Skeletal muscle cell (primary cell): ENCODE measurements at regions not wholly inside any gene's neighbourhood (a gene's known extent, or its start where the extent isn't known, plus 50 kb on each side); places are given as distances from the start of the nearest gene placed in this dataset.

Source experiments
- DNase-seq: peaks from one replicate; pipeline ENCODE4 v3.0.0-alpha.2; 2010; ENCODE audit warnings: low read depth
- H3K4me3 ChIP-seq: 2 replicates; pipeline ENCODE4 v1.5.1; 2011; ENCODE audit warnings: low read depth, mild to moderate bottlenecking, control low read depth, low read length, moderate library complexity

- no peak for DNase-seq
- no peak overlapping the region for H3K4me3 ChIP-seq
These were observed 459.5 kb downstream of the DHX35 start for GRCh38 chr20:39421571-39422105.

DNA sequence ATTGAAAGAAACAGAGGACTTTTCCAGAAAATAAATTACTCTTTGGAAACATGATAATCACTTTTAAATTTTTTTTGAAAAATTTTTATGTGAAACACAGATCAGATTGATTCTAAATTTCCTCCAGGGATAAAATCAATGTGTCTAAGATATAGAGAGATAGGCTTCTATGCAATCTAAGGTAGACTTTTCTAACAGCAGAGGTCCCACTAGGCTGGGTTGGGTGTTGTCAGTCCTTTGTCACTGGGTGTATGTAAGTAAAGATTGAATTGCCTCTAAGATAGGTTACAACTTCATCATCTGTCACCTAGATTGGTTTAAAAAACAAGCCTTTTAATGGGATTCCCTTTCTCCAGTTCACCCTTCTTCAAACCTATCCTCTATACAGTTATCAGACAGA, 449.9 kb downstream of the DHX35 start:
- no peak for DNase-seq
- H3K4me3 ChIP-seq, result no peak overlapping the region

DNA sequence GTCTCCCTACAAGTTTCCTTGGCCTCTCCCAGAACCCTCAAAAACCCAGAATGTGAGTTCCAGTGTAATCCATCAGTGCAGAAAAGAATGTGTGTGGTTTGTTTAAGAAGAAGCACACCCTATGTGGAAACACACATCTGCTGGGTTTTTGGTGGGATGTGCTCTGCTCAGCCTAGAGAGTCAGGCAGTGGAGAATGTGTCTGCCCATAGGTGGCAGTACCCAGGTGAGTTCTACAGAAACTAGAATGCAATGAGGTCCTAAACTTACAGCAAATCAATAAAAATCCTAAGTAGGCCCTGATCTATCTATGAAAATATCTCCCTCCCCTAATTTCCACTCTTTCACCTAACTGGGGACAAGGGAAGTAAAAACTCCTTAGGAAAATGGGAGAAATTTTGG, 437.3 kb downstream of the DHX35 start:
- no peak for DNase-seq
- no peak overlapping the region for H3K4me3 ChIP-seq

DNA sequence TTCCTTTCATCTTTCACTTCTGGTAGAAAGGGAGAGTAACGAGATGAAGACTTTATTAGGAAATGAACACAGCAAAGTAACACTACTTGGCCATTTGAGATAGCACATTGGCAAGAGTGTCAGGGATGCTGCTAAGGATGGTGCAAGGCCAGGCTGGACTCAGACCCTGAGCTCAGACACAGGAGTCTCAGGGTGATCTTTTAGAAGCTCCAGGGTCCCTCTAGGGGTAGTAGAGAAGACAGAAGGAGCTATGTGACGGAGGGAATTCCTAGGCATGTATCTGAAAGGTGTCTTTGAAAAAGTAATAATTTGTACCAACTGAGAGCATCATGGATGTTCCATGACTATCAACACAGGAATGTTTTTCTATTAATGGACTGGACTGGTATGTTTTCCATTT, 436.5 kb downstream of the DHX35 start:
- H3K4me3 ChIP-seq, result no peak overlapping the region
- DNase-seq, result no peak

- DNase-seq, result no peak
- no peak overlapping the region for H3K4me3 ChIP-seq
These were observed 435.5 kb downstream of the DHX35 start for GRCh38 chr20:39397646-39398045.

GRCh38 chr20:39395478-39396291, 433.5 kb downstream of the DHX35 start:
- H3K4me3 ChIP-seq, result no peak overlapping the region
- no peak for DNase-seq

DNA sequence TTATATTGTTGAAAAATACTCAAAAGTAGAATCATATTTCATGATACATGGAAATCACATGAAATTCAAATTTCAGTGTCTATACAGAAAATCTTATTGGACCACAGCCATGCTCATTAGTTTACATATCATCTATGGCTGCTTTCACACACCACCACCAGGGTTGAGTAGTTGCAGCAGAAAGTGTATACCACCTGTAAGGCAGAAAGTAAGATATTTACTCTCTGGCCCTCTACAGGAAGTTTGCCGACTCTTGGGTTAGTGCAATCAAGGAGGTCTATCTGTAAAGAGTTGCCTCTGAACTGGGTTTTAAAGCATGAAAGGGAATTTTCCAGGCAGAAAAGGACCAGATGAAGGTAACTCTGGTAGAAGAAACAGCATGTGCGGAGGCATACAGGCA, 432.3 kb downstream of the DHX35 start:
- no peak overlapping the region for H3K4me3 ChIP-seq
- DNase-seq, result no peak

- no peak for DNase-seq
- H3K4me3 ChIP-seq, result no peak overlapping the region
These were observed 428.0 kb downstream of the DHX35 start for GRCh38 chr20:39390186-39390585.

DNA sequence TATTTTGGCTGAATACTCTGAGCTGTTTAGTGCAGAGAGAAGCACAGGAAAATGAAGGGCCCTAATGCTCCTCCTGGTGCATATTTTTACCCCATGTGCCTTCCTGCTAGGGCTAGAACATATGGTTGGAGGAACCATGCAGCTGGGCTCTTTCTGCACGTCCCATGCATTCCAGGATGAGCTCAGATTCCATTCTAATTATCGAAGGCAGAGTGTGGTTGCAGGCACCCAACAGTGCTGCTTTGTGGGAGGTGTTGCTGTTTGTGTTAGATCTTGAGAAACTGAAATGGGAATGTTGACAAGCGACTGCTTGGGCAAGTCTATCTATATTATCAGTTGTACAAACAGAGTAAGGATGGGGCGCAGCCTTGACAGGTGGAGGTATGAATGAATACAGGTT, 419.5 kb downstream of the DHX35 start:
- no peak for DNase-seq
- H3K4me3 ChIP-seq, result no peak overlapping the region

DNA sequence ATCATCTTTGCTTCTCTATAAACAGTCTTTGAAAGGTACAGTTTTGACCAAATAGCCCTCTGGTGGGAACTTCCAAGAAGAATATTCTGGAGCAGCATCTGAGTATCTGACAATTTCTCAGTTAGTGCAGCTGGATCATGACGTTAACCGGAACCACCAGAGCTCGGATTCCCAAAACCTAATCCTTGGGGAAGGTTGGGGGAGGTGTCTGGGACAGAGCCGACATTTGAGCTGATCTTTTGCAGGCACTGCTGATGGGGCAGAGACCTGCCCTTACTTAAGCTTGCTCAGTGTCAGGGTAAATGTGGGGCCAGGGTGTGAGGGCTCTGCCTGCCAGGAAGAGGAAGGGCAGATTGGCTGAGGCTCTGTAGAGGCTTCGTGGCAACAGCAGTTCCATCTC, 416.6 kb downstream of the DHX35 start:
- no peak overlapping the region for H3K4me3 ChIP-seq
- no peak for DNase-seq

- H3K4me3 ChIP-seq, result no peak overlapping the region
- DNase-seq, result no peak
These were observed 414.6 kb downstream of the DHX35 start for GRCh38 chr20:39376788-39377187.

DNA sequence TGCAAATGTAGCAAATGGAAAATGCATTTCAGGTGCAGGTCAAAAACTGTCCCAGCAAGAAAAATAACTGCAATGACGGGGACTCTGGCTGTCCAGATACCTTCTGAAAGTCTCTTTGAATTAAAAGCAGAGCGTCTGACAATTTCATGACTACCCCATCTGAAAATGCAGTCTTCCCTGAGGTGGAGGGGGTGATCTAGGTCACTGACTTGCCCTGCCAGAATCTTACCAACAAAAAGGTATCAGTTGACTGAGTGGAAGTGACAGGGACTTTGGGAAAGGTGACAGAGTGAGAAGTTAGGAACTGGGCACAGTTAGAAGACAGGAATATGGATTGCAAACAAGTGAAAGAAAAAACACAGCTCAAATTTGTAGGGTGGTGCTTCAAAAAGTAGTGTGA, 402.2 kb downstream of the DHX35 start:
- no peak overlapping the region for H3K4me3 ChIP-seq
- no peak for DNase-seq

DNA sequence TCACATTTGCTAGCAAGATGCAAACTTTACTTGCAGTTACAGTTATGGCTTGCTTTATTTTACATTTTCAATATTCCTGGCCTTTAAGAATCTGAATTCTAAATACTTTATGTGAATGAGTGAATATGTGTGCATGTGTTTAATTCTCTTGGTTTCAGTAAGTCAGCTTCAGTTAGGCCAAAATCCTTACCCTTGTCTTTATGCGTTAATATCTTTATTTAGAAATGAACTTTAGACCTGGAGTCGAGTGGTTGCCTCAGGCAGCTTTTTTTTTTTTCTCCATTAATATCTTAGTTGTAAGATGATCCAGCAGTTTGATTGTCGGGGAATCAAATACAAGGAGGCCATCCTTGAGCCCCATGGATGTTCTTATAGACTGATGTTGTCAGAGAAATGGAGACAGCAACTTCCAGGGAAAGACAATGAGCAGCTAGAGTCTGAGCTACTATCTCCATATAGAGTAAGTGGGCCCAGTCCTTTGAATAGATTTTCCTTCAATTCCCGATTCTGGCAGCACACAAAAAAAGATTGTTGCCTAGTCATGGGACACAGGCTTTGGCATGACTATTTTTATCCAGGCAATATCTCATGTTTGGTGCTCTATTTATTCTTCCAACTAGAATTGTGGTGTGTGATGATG, 398.0 kb downstream of the DHX35 start:
- DNase-seq, result no peak
- H3K4me3 ChIP-seq, result no peak overlapping the region

DNA sequence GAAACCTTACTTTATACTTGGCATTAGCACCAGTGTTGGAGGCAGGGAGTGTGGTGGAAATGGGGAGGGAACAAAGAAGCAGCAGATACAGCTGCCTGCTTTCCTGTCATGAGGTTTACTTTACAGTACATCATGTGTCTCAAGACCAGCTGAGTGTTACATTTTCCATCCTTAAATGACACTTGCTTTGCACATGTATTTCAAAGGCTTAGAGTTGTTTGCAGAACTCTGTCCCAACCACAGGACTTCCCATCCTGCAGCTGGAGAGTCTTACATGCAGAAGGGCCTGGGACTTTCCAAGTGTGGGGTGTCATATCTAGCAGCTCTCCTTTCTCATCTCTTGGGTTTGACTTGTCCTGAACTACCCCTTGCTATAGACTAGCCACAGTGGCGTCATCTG, 395.9 kb downstream of the DHX35 start:
- no peak for DNase-seq
- no peak overlapping the region for H3K4me3 ChIP-seq

- DNase-seq, result no peak
These were observed 394.8 kb downstream of the DHX35 start for GRCh38 chr20:39356908-39357307.

GRCh38 chr20:39349240-39349639, 387.1 kb downstream of the DHX35 start:
- no peak overlapping the region for H3K4me3 ChIP-seq
- DNase-seq, result no peak

More at GRCh38 chr20:39356908-39357307, 394.8 kb downstream of the DHX35 start:
- no peak overlapping the region for H3K4me3 ChIP-seq

DNA sequence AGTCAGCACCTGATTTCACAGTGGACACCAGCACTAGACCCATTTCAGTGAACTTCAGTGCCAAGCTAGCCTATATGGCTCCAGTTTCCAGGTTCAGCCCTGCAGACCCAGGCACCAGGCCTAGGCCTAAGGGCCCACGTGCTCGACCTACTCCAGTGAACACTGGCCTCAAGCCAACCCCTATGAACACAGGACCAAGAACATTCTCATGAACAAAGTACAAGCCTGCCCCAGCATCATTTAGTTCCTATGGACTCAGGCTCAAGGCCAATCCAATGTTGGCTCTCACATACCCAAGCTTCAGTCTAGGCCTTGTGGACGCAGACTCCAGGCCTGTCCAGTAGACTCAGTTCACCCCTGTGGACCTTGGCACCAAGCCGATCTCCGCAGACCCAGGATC, 385.5 kb downstream of the DHX35 start:
- DNase-seq, result no peak
- no peak overlapping the region for H3K4me3 ChIP-seq

GRCh38 chr20:39342463-39342862, 380.3 kb downstream of the DHX35 start:
- H3K4me3 ChIP-seq, result no peak overlapping the region
- DNase-seq, result no peak

- no peak overlapping the region for H3K4me3 ChIP-seq
- DNase-seq, result no peak
These were observed 376.6 kb downstream of the DHX35 start for GRCh38 chr20:39338469-39339376.

DNA sequence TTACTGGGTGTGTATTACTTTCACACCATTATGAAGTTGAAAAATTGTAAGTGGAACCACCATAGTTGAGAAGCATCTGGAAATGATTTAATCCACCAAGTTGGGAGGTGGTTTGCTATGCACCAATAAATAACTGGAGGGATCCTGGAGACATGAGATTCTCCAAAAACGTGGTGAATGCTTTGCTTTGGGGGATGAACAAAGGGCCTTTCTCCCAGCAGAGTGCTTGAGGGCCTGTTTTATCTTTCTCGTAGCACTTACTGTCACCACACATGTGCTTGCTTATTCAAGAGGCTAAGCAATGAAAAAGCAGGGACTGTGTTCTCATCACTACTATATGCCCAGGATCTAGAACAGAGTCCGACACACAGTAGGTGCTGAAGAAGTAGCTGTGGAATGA, 371.1 kb downstream of the DHX35 start:
- no peak for DNase-seq
- no peak overlapping the region for H3K4me3 ChIP-seq
